CD4-positive, alpha-beta T cell treated with Interleukin-10 for 1 hour (primary cell): ENCODE measurements at regions not wholly inside any gene's neighbourhood (a gene's known extent, or its start where the extent isn't known, plus 50 kb on each side); places are given as distances from the start of the nearest gene placed in this dataset.

Source experiments
- DNase-seq: peaks from one replicate; pipeline ENCODE4 v3.0.0-alpha.2; 2020

DNA sequence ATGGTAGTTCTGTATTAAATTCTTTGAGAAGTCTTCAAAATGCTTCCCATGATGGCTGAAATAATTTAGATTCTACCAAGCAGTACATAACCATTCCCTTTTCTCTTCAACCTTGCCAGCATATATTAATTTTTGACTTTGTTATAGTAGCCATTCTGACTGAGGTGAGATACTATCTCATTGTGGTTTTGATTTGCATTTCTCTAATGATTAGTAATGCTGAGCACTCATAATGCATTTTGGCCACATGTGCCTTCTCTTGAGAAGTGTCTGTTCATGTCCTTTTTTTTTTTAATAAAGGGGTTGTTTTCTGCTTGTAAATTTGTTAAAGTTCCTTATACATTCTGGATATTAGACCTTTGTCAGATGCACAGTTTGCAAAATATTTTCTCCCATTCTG lies 173.9 kb downstream of the CALCRL start:
- no peak for DNase-seq

- DNase-seq = no peak
These were observed 175.8 kb downstream of the CALCRL start for GRCh38 chr2:187272255-187272654.

GRCh38 chr2:187271825-187272224 lies 176.2 kb downstream of the CALCRL start:
- DNase-seq = no peak

DNA sequence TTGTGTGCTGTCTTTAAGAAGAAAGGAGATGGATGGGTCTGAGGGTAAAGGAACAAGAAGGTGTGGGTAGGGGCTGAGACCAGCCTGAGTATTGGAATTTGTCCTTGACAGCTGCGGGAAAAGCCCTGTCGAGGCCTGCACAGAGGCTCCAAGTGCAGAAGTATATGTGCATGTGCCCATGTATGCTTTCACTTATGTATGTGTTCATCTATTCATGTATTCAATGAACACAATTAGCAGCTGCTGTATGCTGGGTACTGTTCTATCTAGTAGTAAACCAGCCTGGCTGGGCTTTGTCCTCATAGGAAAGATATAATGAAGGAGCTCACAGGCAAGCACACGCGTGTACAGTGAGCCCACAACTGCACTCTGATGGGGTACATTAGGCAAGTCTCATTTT lies 181.4 kb downstream of the CALCRL start:
- no peak for DNase-seq

DNA sequence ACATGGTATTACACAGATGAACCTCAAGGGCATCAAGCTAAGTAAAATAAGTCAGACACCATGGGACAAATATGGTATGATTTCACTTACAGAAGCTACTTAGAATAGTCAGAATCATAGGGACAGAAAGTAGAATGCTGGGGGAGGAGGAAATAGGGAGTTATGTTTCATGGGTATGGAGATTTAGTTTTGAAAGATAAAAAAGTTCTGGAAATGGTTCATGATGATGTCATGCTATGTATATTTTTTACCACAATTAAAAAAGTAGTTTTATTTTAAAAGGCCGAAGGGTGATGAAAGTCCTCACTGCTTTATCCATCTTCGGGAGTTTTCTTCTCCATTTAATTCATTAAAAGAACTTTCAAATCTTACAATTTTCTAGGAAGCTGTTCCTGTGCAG lies 181.9 kb downstream of the CALCRL start:
- no peak for DNase-seq

DNA sequence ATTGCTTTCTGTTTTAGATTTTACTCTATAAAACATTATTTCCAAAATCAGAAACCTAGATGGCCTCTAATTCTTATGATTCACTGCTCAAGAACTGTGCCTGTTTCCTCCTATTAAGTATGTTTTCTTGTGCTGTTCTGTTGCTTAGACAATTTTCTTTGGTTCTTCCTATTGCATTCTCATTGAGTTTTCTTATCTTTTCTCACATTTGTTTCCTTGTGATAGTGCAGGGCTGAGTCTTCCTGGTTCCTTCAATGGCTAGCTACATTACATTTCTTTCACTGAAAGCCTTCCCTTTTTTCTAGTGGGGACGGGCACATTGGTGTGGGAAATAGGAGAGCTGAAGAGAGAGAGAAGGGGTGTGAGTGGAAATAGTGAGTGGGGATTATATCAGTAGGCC lies 183.4 kb downstream of the CALCRL start:
- DNase-seq = no peak

DNA sequence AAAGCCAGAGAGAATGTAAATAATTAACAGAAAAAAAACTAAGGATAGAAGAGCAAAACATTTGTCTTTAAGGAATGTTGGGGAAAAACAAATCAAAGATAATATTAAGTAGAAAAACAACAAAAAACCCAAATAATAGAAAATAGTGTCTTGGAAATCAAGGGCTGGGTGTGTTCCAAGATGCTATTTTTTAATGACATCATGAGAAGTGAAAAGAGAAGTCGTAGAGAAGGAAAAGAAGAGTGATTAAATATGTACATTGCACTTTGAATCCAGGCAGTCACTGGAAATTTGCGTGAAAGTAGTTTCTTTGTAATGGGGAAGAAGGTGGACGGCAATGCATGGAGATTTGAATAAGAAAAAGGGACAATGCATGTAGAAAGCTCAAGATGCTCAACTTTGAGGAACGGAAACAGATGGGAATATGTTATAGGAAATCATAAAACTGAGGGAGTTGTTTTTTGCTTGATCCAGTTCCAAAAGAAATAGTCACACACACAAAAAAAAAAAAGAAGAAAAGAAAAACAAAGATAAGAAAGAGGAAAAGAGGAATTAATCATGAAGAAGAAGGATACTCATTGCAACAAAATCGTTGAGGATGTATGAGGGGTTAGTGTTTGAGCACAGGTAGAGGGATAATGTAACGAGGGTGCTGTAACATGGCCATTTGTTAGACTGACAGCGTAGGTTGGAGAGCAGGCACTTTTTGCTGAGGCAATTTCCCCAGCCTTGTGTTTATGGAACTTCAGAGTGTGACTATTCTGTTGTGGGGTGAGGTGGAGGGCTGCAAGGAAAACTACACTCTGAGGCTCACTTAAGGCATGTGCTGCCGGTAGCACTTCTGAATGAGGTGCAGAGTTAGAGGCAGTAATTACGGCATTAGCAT lies 184.1 kb downstream of the CALCRL start:
- DNase-seq = no peak

- no peak for DNase-seq
These were observed 186.3 kb downstream of the CALCRL start for GRCh38 chr2:187261705-187262104.

- DNase-seq = no peak
These were observed 196.0 kb downstream of the CALCRL start for GRCh38 chr2:187252063-187252462.

- no peak for DNase-seq
These were observed 197.9 kb downstream of the CALCRL start for GRCh38 chr2:187250137-187250536.

DNA sequence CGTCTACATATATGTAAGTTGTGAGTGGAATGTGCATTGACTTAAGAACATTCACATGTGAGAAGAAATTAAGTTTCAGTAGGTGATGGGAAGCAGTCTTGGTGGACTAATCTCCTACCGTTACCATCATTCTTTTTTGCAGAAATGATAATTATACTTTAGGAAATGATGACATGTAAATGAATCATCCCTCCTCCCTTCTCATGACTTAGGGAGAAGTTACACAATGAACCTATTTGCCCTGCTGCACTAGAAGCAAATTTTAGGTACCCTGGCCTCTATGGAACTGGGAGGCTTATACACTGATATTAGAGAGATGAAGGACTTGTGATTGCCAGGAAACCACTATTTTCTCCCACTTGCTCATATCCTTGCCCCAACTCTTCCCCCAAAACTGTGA lies 214.2 kb downstream of the CALCRL start:
- DNase-seq = no peak

DNA sequence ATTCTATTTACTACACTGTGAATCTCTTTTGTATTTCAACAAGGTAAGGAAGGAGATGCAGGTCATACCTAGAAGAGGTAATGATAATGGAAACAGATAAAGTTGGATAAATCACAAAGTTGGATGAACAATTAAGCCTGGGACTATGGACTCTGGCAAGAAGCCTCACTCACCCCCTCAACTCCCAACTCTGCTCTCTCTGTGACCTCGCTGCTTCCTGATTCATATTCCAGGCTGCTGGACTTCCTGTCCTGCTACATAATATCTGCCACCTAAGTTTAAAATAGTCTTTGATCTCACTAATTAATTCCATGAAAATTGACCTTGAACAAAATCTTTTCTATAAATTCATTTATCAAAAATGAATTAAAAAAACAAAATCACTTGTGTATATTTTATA lies 215.3 kb downstream of the CALCRL start:
- DNase-seq = no peak

DNA sequence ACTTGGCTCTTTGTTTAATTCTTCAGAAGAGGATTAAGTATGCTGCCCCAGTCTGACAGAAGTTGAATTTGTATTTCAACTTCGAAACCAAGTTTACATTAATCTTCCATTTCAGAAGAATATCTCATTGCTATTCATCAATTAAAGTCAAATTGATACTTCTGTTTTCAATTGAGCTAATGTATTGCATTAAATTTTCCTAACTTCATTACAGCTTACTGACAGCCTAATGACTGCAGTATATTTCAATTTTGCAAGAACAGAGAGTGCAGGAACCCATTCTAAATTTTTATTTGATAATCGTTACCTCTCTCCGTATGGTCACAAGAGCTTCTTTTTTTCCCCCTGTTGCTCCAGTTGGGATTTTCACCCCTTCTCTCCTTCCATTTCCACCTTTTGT lies 218.0 kb downstream of the CALCRL start:
- DNase-seq = no peak

DNA sequence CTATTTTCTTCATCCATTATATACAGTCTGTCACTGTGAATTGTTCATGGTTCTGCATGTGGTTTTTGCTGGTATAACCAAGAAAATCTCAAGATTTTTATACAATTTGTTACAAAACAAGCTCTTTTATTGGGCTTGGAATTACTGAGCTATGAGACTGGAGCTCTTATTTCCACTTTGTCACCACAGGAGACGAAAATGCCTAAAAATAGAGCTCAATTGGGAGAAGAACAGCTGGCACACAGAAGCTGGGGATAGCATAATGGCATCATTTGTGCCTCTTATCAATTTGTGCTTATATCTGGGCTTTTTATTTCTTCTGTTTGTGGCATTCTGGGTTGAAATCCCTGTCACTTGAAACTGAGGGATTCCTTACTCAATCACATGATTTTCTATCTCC lies 219.1 kb downstream of the CALCRL start:
- no peak for DNase-seq

DNA sequence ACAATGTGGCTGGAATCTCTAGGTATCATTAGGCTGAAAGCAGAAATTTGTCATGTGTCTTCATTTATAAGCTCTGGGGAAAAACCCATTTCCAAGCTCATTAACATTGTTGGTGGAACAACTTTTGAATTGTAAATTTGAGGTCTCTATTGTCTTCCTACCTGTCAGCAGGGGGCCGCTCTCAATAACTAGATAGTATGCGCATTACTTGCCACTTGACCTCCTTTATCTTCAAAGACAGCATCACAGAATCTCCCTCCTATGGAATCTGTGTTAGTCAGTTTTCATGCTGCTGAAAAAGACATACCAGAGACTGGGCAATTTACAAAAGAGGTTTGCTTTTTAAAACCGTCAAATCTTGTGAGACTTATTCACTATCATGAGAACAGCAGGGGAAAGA lies 223.1 kb downstream of the CALCRL start:
- no peak for DNase-seq

- no peak for DNase-seq
These were observed 228.0 kb downstream of the CALCRL start for GRCh38 chr2:187220071-187220470.

DNA sequence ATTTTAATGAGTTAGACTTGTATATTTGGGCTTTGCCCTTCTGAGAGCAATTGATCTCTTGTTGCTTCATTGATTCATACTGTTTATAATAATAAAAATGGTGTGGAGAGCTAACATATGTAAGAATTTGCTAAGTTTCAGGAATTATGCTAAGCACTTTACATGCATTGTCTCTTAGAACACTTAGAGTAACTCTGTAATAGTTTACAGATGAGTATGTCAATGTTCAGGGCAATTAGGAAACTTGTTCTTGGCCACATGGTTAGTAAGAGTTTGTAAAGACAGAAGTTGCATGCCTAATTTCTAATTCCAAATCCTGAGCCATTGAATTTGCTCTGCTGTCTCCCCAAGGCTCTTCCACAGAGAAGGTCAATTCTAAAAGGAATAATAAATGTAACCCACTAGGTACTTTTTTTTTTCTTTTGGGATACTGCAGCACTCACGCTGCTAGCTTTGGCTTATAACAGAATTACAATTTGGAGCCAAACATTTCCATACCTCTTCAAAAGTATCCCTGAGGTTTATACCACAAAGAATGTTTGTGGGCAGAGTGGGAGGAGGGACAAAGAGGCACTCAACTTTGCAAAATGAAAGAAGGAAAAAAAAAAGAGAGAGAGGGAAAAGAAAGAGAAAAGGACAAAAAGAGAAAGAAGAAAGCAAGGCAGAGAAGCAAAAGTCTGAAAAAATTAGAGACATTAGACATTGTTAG lies 232.4 kb downstream of the CALCRL start:
- DNase-seq = no peak

DNA sequence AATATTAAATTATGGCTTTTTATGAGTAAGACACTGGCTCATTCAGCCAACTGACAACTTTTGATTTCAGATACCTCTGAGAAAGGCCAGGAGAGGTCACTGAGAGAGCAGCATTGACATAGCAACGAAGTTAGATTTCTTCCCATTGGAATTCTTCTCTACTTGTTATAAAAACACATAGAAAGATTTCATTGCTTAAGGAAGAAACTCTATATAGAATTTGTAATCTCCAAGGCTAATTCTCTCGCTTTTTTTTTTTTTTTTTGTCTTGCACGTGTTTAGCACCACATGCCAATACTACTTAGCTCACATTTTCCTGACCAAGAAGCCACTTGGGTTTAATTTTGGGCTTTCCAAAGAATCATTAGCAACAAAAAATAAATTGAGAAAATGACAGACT lies 233.7 kb downstream of the CALCRL start:
- no peak for DNase-seq

DNA sequence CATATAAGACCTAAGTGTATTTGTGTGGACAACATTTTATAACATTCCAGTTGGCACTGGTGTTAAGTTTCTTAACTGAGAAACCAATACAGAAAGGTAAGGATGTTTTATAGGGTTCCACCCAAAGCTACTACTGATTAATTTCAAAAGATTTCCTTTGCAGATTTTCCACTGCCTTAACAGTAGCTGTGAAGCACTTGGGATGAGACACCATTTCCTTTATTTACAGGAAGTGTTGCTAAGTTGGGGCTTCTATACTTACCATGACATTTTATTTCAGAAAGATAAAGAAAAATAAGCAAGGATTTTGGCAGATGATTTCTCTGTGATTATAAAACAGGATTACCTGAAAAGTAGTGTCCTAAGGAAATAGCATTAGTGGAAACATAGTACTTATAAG lies 234.3 kb downstream of the CALCRL start:
- no peak for DNase-seq

DNA sequence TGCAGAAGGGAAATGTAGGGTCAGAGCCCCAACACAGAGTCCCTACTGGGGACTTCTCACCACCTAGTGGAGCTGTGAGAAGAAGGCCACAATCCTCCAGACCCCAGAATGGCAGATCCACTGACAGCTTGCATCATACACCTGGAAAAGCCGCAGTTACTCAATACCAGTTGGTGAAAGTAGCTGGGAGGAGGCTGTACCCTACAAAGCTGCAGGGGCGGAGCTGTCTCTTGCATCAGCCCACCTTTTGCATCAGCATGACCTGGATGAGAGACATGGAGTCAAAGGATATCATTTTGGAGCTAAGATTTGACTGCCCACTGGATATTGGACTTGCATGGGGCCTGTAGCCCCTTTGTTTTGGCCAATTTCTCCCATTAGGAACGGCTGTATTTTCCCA lies 237.3 kb downstream of the CALCRL start:
- no peak for DNase-seq

DNA sequence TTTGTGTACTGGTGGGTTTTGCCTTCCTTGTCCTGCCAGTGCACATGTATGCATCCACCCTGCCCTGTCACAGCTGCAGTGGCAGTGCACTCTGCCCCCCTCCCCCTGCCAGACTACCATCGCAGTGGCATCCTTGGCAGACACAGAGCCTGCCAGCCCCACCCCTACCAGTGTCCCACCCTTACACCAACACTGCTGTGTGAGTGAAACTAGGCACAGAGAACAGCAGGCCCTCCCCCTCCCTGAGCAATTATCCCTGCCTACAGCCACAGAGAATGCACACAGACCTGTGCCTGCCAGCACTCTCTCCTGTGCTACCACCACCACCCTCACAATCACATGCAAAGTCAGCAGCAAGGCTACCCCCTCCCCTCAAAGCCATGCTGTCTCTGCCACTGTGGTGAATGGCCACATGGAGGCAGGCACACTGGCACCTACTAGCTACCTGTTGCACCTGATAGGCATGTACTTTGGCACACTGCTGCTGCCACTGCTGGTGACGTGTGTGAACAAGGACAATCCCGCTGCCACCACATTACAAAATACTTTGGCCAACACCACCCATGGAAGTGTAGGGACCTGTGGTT lies 239.8 kb downstream of the CALCRL start:
- DNase-seq = no peak

- DNase-seq = no peak
These were observed 240.9 kb downstream of the CALCRL start for GRCh38 chr2:187207126-187207525.

DNA sequence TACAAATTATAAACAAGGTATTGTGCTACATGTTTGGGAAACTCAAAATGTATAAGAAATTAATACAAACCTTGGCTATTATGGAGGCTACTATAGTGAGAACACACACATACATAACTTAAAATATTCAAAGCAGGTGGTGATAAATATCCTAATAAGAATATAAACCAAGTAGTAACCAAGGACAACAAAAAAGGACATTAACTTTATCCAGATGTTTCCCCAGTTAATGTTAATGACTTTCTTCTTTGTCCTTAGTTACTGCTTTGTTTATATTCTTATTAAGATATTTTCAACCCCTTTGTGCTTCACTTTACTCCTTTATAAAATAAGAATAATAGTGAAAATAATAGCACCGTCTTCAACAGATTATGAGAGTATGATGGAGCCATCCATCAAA lies 241.6 kb downstream of the CALCRL start:
- DNase-seq = no peak

GRCh38 chr2:187206071-187206470 lies 242.0 kb downstream of the CALCRL start:
- no peak for DNase-seq
